Heart right ventricle (tissue), 16 donors: ENCODE measurements at regions not wholly inside any gene's neighbourhood (a gene's known extent, or its start where the extent isn't known, plus 50 kb on each side); places are given as distances from the start of the nearest gene placed in this dataset.
A peak's percentile ranks its signal among the peaks of the same experiment; 100 is the strongest.

ENCODE experiments used
- ATAC-seq, 8 donors: fragments of 200-7000 bp; cut with Tn5 transposase; one replicate each; pipeline ENCODE4 v1.9.1; 2020; ENCODE audit warnings: mild to moderate bottlenecking in 8 of 8, moderate library complexity in 8 of 8, moderate number of reproducible peaks in 1 of 8
- DNase-seq, 2 donors: peaks; one replicate each; pipeline ENCODE4 v3.0.0-alpha.2; 2020
- H3K27ac ChIP-seq, 10 donors: fragments of 200-600 bp; sonication (generic) in 2 of 10; one replicate each; pipeline versions ENCODE4 v1.5.0 to v1.8.0; 2020 to 2022; ENCODE audit warnings: mild to moderate bottlenecking in 3 of 10
- H3K27me3 ChIP-seq, 7 donors: fragments of 200-600 bp; one replicate each; pipeline ENCODE4 v1.8.0; 2021 to 2022; ENCODE audit warnings: mild to moderate bottlenecking in 2 of 7
- H3K36me3 ChIP-seq, 9 donors: fragments of 200-600 bp; sonication (generic) in 1 of 9; one replicate each; pipeline versions ENCODE4 v1.5.0 to v1.8.0; 2020 to 2022; ENCODE audit warnings: mild to moderate bottlenecking in 2 of 9
- H3K4me1 ChIP-seq, 9 donors: fragments of 200-600 bp; sonication (generic) in 1 of 9; one replicate each; pipeline versions ENCODE4 v1.5.0 to v1.8.0; 2020 to 2022; ENCODE audit warnings: mild to moderate bottlenecking in 4 of 9
- H3K4me3 ChIP-seq, 10 donors: fragments of 200-600 bp; sonication (generic) in 2 of 10; one replicate each; pipeline versions ENCODE4 v1.5.0 to v1.8.0; 2020 to 2022; ENCODE audit warnings: mild to moderate bottlenecking in 7 of 10, moderate library complexity in 2 of 10
- H3K9me3 ChIP-seq, 11 donors: fragments of 200-600 bp in 10 of 11; sonication (generic) in 2 of 11; one replicate each; pipeline versions ENCODE4 v1.5.0 to v1.8.0; 2013 to 2022; ENCODE audit warnings: mild to moderate bottlenecking in 2 of 11, control low read depth in 1 of 11, moderate library complexity in 1 of 11
- WGBS, 2 donors: extraction: QIAGEN DNeasy Blood & Tissue Kit; methylation state at CpG; one replicate each; pipeline ENCODE4 v1.1.7; 2013; ENCODE audit warnings: inconsistent platforms in 1 of 2; 5-methylcytosine and 5-hydroxymethylcytosine counted together
- intact Hi-C, 10 donors: fragments of 100-400 bp; cut with DNase I; formaldehyde crosslinking; loops; one replicate each; pipeline versions ENCODE4 v1.11.1 to v1.14.2; 2022
- TF ChIP-seq, protein P1 (sequence below), 9 donors: fragments of 200-600 bp; sonication (generic) in 2 of 9; IDR thresholded peaks; one replicate each; pipeline versions ENCODE4 v1.5.0 to v1.8.0; 2021 to 2022; ENCODE audit warnings: antibody characterized with exemption in 9 of 9, mild to moderate bottlenecking in 5 of 9, moderate library complexity in 1 of 9
- donor health status: Arrhythmogenic right ventricular cardiomyopathy.
- donor health status: ischemic (EF 13 %, LVEDD 7.1; RV severe dilation, severe dysfunction).
- donor health status: healthy with polysubstance abuse.
- donor health status: DM: no; HTN: yes; CAD: no.
- donor health status: DM: no; HTN: no; CAD: no.
- donor health status: ischemic (EF 25% LVEDD 6.9; RV normal size, moderate dysfunction).
- donor health status: ischemic (EF 25% LVEDD 5.7; RV mildly dilated, moderate dysfunction).
- donor health status: healthy.
- donor health status: DM: yes; HTN: yes; CAD: no.
- donor health status: Ischemic cardiomyopathy.
- donor health status: ischemic (EF 35%, LVEDD 5.7; RV mildly dilated, moderate dysfunction).
- donor health status: nonischemic (EF 11% LVEDD 7.7; RV severe dilation, severe dysfunction).
- donor health status: DM: yes; HTN: yes; CAD: no.
- donor health status: PGD.
- donor health status: ischemic (EF 29% LVEDD 5.4; RV normal size, mild dysfunction).
- donor health status: nonischemic (EF 23%, LVEDD 6.1; RV moderate dilation, normal function).

DNA sequence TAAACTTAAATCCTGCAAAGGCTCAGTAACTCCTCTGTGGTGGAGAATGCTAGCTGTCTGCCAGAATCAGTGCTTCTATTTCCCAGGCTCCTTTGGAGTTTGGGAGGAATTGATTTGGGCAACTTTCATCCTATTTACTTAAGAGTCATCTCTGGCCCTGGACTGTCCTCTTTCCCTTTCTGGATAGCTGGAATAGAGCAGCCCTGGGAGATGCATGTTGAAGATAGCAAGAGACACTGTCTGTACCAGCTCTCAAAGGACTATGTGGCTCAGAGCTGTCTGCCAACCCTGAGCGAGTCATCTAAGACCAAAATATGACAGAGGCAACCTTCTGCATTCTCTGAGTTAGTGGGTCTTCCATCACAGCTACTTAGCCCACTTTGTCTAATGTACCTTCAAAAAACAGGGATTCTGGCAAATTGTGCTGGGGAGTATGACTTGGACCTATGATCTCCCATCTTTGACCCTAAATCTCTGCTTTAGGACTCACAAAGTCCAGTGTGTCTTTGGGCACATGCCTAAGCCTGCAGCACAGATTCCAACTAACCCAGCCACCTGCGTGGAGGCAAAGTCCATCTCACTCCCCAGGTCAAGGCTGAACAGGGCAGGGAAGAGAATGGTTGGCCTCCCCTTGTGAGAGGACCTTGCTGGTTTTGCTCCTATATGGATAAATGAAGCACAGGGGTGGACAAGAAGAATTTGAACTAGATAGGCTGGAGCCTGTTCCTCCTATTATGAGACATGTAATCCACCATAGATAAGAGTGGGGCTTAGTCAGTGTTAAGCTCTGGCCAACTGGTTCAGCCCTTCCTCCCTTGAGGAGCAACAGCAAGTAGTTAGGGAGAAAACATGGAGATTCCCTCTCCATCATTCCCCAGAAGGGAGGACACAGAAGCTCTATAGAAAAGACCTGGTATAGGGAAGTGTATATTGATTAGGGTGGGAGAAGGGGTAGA, 99.1 kb upstream of the PELI1 start:
- peak in 4 of 8 donors; percentile 51 to 67 (median 59) for ATAC-seq
- H3K4me1 ChIP-seq = peaks cover 0 to 18% (median 0%) of the 10 kb centered on the region in 9 donors
- no peak overlapping the region for H3K4me3 ChIP-seq
- WGBS, 2 donors = 90 to 92% methylated on average over 2 of the region's 2 CpGs
- peak overlapping the region in 1 of 10 donors; percentile 60 for H3K27ac ChIP-seq
- no peak for DNase-seq
- TF ChIP-seq, protein P1, sequence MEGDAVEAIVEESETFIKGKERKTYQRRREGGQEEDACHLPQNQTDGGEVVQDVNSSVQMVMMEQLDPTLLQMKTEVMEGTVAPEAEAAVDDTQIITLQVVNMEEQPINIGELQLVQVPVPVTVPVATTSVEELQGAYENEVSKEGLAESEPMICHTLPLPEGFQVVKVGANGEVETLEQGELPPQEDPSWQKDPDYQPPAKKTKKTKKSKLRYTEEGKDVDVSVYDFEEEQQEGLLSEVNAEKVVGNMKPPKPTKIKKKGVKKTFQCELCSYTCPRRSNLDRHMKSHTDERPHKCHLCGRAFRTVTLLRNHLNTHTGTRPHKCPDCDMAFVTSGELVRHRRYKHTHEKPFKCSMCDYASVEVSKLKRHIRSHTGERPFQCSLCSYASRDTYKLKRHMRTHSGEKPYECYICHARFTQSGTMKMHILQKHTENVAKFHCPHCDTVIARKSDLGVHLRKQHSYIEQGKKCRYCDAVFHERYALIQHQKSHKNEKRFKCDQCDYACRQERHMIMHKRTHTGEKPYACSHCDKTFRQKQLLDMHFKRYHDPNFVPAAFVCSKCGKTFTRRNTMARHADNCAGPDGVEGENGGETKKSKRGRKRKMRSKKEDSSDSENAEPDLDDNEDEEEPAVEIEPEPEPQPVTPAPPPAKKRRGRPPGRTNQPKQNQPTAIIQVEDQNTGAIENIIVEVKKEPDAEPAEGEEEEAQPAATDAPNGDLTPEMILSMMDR (IDR thresholded peaks at IDR 0.05) = no peak
- H3K36me3 ChIP-seq = no peaks in the 10 kb centered on the region
- intact Hi-C loops = no loop called here
- H3K27me3 ChIP-seq = no peaks in the 10 kb centered on the region
- no peaks in the 10 kb centered on the region for H3K9me3 ChIP-seq

DNA sequence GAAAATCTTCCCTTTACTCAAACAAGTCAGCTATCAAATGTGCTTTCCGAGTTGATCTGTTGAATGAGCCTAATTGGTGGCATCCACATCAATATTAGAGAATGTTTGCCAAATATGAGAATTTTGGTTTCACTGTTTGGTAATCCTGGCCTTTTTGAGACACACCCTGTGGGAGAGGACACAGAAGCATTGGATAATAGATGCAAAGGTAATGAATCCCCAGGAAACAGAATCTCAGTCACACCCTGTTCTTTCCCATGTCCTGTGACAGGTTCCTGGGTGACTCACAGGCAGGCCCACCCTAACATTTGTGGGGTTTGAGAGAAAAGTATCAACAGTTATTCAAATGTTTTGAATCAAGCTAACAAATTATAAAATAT, 99.8 kb upstream of the PELI1 start:
- no peak for DNase-seq
- WGBS, 2 donors = 95 to 97% methylated on average over 1 of the region's 1 CpG
- intact Hi-C loops = no loop called here

DNA sequence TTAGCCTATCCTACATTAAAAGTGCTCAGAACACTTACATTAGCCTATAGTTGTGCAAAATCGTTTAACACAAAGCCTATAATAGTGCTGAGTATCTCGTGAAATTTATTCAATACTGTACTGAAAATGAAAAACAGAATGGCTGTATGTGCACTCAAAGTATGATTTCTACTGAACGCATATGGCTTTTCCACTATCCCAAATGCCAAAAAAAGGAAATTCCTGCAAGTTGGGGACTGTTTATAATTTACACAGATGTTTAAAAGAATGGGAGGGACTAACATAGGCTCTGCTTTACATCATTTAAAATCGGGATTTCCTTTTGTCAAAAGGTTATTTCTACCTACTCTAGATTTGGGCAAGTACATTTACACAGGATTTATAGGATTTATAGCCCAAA, 101.4 kb upstream of the PELI1 start:
- intact Hi-C loops = no loop called here
- Histone ChIP-seq H3K27ac (no peak overlapping the region), H3K4me1 (peaks cover 0 to 7% (median 0%) of the 10 kb centered on the region in 9 donors), H3K4me3 (no peak overlapping the region), H3K27me3 (no peaks in the 10 kb centered on the region), H3K36me3 (no peaks in the 10 kb centered on the region), H3K9me3 (no peaks in the 10 kb centered on the region)
- 78 to 80% methylated on average over 4 of the region's 4 CpGs for WGBS, 2 donors
- TF ChIP-seq, protein P1 (IDR thresholded peaks at IDR 0.05) = no peak
- no peak for ATAC-seq
- no peak for DNase-seq

More for the DNA sequence above, 99.8 kb upstream of the PELI1 start:
- TF ChIP-seq, protein P1 (IDR thresholded peaks at IDR 0.05) = no peak
- H3K36me3 ChIP-seq = no peaks in the 10 kb centered on the region
- H3K4me3 ChIP-seq = no peak overlapping the region
- ATAC-seq = peak in 3 of 8 donors; percentile 70 to 74 (median 72)
- no peaks in the 10 kb centered on the region for H3K27me3 ChIP-seq
- no peaks in the 10 kb centered on the region for H3K9me3 ChIP-seq
- peaks cover 0 to 12% (median 0%) of the 10 kb centered on the region in 9 donors for H3K4me1 ChIP-seq
- H3K27ac ChIP-seq = peak overlapping the region in 1 of 10 donors; percentile 60

DNA sequence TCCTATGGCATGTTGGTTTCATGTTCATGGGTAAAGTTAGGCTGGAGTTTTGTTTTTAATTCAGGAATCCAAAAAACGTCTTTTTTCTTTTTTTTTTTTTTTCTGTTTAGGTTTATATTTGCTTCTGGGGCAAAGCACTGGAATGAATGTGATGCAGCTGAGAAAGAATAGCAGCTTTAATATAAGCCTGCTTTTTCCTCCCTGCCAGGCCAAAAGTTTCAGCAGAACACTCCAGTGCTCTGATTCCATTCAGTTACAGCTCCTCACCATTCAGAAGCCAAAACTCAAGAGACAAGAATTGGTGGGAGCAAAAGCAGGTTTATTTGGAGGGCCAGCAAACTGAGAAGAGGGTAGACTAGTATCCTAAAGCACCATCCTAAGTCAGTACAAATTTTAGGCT, 102.7 kb upstream of the PELI1 start:
- DNase-seq (no peak), ATAC-seq (no peak)
- no peak overlapping the region for H3K27ac ChIP-seq
- no peaks in the 10 kb centered on the region for H3K27me3 ChIP-seq
- no peak overlapping the region for H3K4me3 ChIP-seq
- 58% methylated on average over 1 of the region's 1 CpG for WGBS, 2 donors
- no peaks in the 10 kb centered on the region for H3K9me3 ChIP-seq
- intact Hi-C loops = no loop called here
- TF ChIP-seq, protein P1 (IDR thresholded peaks at IDR 0.05) = no peak
- no peaks in the 10 kb centered on the region for H3K36me3 ChIP-seq
- peaks cover 0 to 7% (median 0%) of the 10 kb centered on the region in 9 donors for H3K4me1 ChIP-seq
